Activated CD8-positive, alpha-beta memory T cell treated with anti-CD3 and anti-CD28 coated beads for 4 hours (primary cell): ENCODE measurements at regions not wholly inside any gene's neighbourhood (a gene's known extent, or its start where the extent isn't known, plus 50 kb on each side); places are given as distances from the start of the nearest gene placed in this dataset.

Experiments
- DNase-seq, 2 donors: peaks; one replicate each; pipeline ENCODE4 v3.0.0-alpha.2; 2020; ENCODE audit warnings: low read depth in 2 of 2

DNA sequence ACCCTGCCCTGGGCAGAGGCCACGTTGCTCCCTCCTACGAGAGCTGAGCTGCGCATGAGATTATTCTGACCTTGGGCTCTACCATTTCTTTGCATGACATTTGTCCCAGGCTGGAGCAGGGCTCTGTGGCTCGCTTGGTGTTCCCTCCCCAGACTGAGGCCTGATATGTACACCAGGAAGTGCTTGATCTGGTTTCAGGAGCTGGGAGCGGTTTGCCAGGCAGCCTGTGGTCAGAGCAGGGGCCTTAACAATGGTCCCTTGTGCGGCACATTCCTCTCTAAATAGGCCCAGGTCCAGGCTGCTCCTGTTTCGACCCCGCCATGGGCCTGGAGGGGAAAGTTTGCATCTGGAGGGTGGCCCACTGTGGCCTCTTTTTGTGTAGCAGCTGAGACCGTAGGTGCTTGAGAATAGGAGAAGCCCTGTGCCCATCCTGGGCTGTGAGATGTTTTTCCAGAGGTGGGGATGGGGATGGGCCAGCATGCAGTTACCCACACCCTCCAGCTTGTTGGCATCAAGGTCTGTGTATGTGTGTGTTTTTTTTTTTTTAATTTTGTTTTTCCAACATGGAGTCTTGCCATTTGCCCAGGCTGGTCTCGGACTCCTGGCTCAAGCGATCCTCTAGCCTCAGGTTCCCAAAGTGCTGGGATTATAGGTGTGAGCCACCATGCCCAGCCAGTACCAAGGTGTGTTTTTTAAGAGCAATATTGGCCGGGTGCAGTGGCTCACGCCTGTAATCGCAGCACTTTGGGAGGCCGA lies 253.9 kb downstream of the SEC14L1 start:
- DNase-seq = no peak

DNA sequence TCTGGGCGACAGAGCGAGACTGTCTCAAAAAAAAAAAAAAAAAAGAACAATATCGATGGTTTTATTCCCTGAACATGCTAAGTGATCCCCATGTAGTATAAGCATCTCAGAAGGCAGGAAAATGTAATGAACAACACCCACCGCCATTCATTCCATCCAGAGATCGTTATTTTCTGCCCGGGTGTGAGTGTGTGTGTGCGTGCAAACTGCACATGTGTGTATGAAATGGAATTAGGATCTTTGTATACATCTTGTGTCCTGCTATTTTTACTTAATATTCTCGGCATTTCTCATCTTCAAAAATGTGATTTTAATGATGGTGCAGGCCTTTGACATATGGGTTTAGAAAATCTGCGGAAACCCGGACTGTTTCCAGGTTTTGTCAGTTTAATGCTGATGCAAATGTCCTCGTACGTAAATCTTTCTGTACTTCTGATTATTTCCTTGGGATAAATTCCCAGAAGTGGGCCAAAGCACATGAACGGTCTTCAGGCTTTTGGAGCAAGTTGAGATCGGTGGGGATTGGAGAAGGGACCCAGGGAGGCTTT lies 254.8 kb downstream of the SEC14L1 start:
- DNase-seq = no peak

DNA sequence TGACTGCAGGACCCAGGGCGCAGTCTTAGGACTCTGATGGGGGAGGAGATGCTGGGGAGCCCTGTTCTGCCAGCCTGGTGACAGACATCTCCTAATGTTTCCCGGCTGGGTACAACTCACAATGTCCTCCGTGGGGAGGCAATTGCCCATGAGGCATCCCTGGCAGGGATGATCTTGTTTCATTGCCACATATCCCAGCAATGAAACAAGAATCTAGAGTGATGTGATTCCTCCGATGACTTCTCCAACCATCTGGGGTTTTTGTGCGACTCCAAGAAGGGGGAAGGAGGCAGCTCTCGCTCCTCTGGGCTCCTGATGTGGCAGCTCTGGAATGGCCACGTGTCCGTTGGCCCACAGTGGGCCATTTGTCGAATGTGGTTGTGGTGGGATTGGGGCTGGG lies 255.8 kb downstream of the SEC14L1 start:
- no peak for DNase-seq

DNA sequence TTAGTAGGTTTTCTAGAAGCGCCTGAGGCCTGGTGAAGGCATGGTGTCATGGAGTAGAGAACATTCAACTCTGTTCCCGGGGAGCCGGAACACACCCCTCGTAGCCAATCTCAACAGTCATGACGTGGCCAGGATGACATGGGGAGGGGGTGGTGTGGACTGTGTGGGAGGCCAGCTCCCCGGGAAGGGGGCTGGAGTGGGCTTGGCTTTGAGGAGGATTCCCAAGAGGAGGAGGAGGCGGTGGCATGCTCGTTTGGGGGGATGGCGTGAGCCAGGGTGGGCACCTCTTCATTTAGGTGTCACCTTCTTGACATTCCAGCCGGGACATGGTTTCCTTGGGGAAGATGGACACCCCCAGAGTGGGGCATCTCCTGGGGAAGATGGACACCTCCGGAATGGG lies 257.5 kb downstream of the SEC14L1 start:
- DNase-seq = no peak

DNA sequence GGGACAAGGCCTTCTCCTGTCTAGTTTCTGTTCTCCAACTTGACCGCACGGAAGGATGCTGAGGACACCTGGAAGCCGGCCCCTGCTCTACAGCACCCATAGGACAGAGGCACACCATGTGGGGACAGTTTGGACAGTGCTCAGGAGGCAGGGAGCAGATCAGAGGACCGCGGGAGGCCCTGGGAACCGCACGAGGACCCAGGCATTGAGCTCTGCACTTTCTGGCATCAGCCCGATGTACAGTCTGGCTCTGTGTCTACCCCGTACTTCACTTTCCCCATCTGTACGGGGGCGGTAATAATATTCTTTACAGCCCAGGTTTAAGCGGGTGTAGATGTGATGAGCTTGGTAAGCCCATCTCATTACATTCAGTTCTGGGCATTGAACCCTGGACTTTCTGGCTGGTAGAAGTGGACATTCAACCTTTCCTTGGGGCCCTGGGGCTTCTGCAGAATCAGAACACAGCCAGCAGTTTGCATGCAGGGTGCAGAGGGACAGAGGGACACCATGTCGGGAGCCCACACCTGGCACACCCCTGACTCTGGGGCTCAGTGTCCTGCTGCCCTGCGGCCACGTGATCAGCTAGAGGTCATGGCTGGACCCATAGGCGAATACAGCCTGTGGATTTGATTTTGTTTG lies 258.7 kb downstream of the SEC14L1 start:
- no peak for DNase-seq

DNA sequence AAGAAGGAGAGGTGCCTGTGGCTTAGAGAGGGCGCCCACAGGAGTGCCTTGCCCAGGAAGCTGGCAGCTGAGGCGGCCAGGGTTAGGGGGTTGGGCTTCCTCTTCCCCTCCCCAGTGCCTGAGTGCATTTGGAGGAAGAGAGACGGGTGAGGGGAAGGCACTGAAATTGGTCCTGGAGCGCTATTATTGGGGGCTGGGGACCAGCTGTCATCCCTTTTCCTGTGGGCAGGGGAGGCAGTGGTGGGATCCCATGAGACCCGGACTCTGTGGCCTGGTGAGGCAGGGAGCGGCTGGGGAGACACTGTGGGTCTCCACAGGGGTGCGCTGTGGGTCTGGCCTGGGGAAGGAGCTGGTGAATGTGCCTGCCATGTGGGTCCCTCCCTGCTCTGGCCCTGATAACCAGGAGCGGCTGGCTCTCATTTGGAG lies 259.7 kb downstream of the SEC14L1 start:
- DNase-seq = peak; percentile 64 to 67

DNA sequence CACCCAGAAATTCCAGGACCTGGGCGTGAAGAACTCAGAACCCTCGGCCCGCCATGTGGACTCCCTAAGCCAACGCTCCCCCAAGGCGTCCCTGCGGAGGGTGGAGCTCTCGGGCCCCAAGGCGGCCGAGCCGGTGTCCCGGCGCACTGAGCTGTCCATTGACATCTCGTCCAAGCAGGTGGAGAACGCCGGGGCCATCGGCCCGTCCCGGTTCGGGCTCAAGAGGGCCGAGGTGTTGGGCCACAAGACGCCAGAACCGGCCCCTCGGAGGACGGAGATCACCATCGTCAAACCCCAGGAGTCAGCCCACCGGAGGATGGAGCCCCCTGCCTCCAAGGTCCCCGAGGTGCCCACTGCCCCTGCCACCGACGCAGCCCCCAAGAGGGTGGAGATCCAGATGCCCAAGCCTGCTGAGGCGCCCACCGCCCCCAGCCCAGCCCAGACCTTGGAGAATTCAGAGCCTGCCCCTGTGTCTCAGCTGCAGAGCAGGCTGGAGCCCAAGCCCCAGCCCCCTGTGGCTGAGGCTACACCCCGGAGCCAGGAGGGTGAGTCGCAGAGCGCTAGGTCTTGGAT lies 261.5 kb downstream of the SEC14L1 start:
- no peak for DNase-seq

DNA sequence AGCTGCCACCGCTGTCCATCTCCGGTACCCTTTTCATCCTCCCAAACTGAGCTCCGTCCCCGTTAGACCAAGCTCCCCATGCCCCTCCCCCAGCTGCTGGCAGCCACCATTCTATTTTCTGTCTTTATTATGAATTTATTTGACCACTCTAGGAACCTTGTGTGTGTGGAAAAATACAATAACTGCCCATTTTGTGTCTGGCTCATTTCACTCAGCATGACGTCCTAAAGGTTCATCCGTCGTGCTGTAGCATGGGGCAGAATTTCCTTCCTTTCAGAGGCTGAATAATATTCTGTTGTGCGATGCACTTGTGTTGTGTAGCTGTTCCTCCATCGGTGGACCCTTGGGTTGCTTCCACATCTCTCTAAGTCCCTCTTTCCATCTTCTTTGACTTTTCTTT lies 263.1 kb downstream of the SEC14L1 start:
- no peak for DNase-seq

DNA sequence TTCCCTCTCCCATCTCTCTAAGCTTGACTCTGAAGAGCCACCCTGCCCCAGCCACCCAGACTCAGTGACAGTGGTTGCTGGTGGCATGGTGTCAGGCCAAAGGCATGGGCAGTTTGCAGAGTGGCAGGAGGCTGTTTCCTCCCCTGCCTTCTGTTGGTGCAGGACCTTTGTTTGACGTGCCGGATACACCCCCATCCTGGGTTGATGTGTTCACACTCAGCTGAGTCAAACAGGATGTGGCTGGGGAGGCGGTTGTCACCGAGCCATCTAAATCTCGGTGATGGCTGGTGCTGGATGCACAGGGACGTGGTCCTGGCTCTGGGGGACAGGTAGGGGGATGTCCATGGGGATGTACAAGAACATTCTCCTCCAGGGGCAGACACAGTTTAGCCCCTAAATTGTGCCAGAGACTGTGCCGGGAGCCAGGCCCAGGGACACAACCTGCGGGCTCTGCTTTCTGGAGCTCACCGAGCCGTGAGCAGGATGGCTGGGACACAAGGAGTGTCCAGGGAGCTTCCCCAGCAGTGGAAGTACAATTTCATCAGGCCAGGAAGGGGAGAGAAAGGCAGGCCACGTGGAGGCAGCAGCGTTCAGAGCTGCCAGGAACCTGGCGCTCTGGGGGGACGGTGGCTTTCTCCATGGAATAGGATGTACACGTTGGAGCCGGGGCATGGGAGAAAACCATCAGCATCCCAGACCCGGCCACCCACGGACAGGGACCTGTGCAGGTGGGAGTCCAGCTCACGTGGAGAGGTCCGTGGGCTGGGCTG lies 264.2 kb downstream of the SEC14L1 start:
- DNase-seq = peak; percentile 69 to 78

DNA sequence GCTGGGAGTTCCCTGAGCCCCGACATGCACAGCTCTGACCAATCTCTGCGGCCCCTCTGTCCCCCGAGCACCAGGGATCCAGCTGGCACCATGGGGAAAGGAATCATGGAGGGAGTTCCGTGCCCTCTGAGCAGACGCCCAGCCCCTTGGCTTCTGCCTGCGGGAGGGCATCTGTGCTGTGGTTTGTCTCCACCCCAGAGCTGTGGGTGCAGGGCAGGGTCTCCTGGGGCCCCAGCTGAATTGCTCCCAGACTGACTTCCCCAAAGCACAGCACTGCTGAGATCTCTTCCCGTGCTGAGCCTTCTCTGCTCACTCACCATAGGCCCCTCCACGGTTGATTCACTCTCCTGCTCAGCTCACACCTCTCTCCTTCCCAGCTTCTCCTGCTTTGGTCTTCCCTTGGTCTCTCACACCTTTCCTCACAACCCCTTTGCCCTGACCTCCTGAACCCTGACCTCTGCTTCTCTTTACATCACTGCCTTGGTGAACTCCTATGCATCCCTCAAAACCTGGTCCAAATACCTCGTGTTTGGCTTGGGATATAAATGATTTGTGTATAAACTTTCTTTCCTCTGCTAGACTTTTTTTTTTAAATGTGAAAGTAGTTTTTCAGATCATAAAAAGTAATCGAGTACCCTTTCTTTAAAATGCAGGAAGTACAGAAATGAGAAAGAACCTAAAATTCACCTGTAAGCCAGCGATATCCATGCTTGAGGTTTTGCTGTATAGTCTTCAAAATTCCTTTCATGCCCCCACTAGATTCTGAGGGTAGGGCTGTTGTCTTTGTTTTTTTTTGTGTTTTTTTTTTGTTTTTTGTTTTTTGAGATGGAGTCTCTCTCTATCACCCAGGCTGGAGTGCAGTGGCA lies 265.3 kb downstream of the SEC14L1 start:
- no peak for DNase-seq

DNA sequence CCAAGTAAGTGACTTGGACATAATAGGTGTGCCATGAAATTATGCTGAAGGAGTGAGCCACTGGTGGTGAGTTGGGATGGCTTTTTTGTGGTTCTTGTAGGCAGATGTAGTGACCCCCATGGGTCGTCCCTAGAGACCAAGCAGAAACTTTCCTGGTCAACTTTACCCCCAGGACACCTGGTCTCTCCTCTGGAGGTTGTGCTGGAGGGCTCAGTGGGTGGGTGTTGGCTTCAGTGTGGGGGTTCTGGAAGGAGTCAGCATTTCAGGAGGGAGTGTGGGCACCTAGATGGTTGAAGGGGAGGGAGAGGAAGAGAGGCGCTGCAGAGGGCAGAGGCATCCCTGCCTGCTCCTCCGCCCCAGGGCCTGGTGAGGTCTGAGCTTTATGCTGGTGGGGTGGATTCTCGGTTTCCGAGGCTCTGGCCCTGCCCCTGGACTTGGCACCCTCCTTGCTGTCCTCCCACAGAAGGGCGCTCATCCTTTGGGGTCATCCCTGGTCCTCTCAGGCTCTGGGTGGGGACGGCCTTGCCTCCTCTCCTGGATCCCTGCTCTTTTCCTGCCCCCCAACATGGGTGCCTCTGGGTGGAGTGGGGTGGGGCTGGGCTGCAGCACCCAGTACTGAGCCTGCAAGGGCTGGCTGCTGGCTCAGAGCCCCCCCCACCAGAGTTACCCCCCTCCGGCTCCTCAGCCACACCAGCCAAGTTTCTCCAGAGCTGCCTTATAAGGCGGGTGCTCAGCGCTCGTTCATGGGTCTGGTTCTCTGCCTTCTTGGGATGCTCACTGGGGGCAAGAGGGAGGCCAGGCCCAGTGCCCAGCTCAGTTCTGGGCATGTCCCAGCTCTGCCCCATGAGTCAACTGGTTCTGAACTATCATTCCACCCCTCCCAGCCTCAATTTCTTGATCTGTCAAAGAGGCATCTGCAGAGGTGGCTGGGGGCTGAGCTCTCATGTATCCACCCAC lies 266.8 kb downstream of the SEC14L1 start:
- no peak for DNase-seq

DNA sequence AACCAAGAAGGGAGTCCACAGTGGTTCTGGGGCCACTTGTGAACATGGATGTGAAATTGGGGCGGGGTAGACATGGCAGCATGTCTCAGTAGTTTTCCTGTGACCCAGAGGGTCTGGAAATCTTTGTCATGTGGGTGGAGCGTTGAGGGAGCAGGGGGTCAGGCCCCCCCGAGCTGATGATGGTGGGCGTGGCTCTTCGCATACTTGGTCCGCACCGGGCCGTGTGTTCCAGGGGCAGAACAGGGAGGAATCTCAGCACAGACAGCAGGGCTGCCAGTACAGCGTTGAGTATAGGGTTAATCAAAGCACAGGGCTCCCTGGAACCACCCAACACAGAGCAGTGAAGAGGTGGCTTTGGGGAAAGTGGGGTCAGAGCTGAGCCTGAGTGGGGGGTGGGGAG lies 267.5 kb downstream of the SEC14L1 start:
- no peak for DNase-seq

DNA sequence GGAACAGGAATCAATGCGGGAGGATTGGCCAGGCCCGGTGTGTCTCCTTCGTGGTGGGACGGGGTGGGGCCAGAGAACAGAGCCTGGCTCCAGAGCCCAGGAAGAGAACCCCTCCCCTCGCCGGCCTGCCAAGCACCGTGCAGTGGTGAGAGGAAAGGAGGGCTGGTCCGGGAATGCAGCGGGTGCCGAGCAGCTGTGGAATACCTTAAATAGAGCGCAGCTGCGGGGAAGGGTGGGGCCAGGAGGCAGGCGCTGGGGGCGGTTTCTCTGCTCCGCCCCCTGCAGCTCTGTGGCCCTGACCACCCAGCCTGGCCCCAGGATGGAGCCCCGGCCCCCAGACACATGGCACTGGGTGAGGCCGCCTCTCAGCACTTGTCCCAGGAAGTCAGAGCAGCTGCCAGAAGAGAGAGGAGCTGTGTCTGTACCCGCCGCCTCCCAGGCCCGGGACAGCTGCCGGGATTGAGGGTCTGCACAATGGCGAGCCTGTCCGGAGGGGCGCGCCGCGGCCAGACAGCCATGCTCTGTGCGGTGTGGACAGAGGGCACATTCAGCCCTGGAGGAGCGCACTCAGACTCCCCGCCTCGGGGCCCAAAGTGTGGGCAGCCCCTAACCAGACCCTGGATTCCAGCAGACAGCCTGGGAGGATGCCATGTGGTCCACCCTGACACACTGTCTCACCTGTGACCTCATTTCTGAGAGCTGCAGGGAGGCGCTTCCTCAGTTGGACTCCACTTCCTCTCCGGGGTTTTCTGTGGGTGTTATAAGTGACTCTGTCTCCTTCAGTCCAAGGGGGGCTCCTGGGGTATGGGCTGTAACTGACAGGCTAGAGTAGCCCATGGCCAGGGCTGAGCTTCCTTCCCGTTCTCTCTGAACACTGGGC lies 268.8 kb downstream of the SEC14L1 start:
- no peak for DNase-seq

DNA sequence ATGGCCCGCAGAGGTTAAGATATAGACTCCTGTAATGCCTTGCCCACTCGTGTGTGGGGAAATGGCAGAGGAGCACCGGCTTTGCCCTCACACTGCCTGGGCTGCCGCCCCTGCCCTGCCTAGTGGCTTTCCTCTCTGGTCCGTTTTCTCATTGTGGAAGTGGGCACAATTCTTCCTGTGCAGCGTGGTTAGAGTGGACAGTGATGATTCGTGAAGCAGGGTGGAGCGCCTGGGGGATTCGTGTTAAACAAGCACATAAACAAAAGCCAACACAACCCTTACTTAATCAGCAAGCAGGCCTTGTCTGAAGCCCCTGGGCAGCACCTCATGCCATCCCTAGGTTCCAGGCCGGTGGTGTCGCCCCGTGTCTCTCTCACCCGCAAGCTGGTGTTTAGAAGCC lies 269.7 kb downstream of the SEC14L1 start:
- DNase-seq = no peak

DNA sequence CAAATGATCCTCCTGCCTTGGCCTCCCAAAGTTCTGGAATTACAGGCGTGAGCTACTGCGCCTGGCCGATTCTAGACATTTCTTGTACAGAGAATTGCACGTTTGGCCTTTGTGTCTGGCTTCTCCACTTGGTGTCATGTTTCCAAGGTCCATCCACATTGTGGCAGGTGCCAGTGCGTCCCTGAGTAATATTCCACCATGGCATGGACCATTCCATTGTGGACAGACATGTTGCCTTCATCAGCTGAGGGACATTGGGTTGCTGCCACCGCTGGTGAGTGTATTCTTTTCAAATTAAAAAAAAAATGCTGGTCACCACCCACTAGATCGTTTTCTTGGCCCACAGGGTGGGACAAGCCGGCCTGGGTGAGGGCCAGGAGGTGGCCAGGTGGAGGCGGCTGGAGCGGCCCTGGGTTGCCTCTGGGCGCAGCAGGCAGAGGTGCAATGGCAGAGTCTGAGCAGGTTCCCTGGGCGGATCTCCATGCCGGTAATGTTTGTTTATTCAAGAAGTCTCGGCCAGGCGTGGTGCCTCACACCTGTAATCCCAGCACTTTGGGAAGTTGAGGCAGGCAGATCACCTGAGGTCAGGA lies 274.1 kb downstream of the SEC14L1 start:
- DNase-seq = no peak

DNA sequence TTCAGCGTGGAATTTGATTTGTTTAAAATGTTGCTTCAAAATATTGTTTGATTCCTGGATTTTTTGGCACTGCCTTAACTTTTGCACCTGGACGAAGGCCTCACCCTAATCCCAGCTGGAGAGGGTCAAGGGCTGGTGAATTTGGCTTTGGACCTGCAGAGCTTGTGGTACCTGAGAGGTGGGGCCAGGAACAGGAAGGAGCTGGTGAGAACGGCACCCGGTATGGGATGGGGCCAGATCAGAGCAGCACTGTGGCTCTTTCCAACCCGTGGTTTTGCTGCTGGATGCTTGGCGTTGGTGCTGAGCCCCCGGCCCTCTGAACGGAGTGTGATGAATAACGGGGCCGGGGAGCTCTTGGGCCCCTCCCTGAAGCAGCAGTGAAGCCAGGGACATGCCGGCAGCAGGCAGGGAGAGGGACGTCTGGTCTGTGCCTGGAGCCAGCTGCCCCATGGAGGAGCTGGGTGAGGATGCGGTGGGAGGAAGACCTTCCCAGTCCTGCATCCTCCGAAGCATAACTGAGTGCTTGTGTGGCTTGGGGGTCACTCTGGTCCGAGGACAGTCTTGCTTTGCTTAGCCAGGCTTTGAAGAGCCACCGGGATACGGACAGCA lies 275.4 kb downstream of the SEC14L1 start:
- DNase-seq = no peak

DNA sequence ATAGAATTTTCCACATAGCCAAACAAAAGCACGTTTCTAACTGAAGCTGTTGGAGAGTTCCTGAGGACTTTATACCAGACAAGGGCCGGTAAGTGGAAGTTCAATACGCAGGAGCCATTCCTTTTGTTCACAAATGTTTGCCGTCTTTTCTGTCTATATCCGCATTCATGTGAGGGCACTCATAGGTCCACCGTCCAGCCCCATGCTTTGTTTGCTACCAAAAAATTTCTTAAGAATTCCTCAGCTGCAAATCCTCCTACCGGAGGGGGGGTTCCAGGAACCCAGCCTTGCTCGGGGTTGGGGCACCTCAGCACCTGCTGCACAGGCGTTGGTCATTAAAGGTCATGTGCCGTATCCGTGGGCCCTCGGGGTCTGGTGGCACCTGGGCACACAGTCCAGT lies 276.8 kb downstream of the SEC14L1 start:
- DNase-seq = no peak

DNA sequence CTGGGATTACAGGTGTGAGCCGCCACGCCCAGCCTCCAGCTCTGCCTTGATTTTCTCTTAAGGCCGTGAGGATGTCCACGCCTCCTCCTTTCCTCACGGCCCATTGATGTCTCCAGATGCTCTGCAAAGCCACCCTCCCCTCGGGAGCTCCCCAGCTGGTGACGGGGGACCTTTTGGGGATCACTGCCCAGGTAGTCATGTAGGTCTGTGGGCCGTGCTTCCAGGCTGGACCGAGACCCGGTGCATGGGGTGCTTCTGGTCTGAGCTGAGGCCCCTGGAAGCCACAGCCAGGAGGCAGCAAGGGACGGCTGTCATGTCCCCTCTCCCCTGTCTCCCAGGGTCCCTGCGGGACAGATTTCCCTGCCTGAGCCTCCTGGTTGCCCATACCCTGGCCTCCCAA lies 277.8 kb downstream of the SEC14L1 start:
- no peak for DNase-seq
